GM12873 (cell line): ENCODE measurements at regions not wholly inside any gene's neighbourhood (a gene's known extent, or its start where the extent isn't known, plus 50 kb on each side); places are given as distances from the start of the nearest gene placed in this dataset.

Source experiments
- CTCF ChIP-seq: IDR thresholded peaks from 2 replicates; pipeline ENCODE4 v1.5.1; 2012; ENCODE audit warnings: low read depth, mild to moderate bottlenecking, moderate library complexity, low read length, control low read depth; ENCODE audit not compliant: insufficient read depth; ENCODE audit errors: missing control alignments

- TF ChIP-seq CTCF: no peak
Measured at GRCh38 chr10:7000061-7000460, 410.8 kb downstream of the SFMBT2 start.

GRCh38 chr10:6999232-6999925 lies 411.5 kb downstream of the SFMBT2 start:
- TF ChIP-seq CTCF: no peak

- no peak for TF ChIP-seq CTCF
Measured at GRCh38 chr10:6997509-6997908, 413.3 kb downstream of the SFMBT2 start.

DNA sequence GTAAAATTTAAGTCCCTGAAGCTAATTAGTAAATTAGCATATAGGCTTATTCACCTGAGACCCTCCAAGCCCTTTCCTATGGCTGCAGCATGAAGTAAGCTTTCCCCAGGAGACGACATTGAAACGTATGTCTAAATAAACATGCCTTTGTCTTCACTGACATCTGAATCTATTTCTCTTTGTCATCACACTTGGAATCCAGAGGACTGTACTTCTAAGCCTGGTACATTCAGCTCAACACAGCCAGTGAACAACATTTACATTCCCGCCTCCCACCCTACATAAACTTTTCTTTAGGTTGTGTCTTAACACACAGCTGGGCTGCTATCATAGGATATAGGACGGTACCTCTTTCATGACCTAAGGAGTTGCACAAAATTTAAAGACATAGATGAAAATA lies 414.4 kb downstream of the SFMBT2 start:
- TF ChIP-seq CTCF: no peak

GRCh38 chr10:6995831-6996230 lies 415.0 kb downstream of the SFMBT2 start:
- no peak for TF ChIP-seq CTCF

DNA sequence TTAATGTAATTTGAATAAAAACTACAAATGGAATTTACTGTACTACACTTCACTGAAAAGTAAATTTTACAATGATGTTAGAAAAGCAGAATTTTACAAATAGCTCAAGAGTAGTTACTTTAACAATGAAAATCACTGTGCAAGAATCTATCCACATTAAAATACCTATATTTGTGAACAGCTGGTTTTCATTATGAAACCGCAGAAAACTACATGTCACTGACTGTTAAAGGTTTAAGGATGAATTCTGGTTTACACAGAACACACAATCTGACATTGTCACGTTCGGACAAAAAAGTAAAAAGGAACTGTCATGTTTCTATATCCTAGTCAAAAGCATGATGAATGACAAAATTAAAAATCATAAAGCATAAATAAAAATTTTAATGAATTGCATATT lies 415.3 kb upstream of the PRKCQ start:
- TF ChIP-seq CTCF: no peak

GRCh38 chr10:6990891-6991290 lies 410.8 kb upstream of the PRKCQ start:
- TF ChIP-seq CTCF: no peak

DNA sequence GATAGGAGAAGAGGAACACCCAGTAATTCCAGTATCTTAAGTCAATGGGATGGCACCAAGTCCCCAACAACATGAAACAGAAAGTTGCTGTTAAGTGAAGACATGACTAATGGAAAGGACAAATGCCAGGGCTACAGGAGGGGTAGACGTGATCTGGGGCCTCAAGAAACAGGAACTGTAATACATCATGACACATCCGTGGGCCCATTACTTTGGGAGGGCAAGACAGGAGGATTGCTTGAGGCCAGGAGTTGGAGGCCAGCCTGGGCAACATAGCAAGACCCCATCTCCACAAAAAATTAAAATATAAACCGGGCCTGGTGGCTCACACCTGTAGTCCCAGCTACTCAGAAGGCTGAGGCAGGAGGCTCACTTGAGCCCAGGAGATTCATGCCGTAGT lies 408.6 kb upstream of the PRKCQ start:
- no peak for TF ChIP-seq CTCF
